DOHH2 (cell line): ENCODE measurements at regions not wholly inside any gene's neighbourhood (a gene's known extent, or its start where the extent isn't known, plus 50 kb on each side); places are given as distances from the start of the nearest gene placed in this dataset.

Experiments
- H3F3A ChIP-seq: fragments of 200-600 bp; sonication (generic), shearing (Covaris generic); 2 replicates; pipeline ENCODE4 v1.6.0; 2016; ENCODE audit warnings: antibody characterized with exemption, mild to moderate bottlenecking; ENCODE audit not compliant: control insufficient read depth, insufficient read depth
- H3K27ac ChIP-seq: fragments of 200-600 bp; sonication (generic); 2 replicates; pipeline ENCODE4 v1.5.1; 2014; ENCODE audit warnings: low read depth, mild to moderate bottlenecking, low read length, moderate library complexity
- H3K27me3 ChIP-seq: fragments of 200-600 bp; sonication (generic); 2 replicates; pipeline ENCODE4 v1.6.1; 2014; ENCODE audit warnings: mild to moderate bottlenecking, low read length, mixed read lengths; ENCODE audit not compliant: control insufficient read depth
- H3K36me3 ChIP-seq: fragments of 200-600 bp; sonication (generic); 2 replicates; pipeline ENCODE4 v1.6.1; 2014; ENCODE audit warnings: mild to moderate bottlenecking, low read length, moderate library complexity, mixed read lengths; ENCODE audit not compliant: control insufficient read depth
- H3K4me1 ChIP-seq: fragments of 200-600 bp; sonication (generic); 2 replicates; pipeline ENCODE4 v1.6.1; 2014; ENCODE audit warnings: mild to moderate bottlenecking, low read length, mixed read lengths; ENCODE audit not compliant: control insufficient read depth
- H3K4me2 ChIP-seq: fragments of 200-600 bp; sonication (generic); 2 replicates; pipeline ENCODE4 v1.6.0; 2014; ENCODE audit warnings: mild to moderate bottlenecking, low read length, moderate library complexity
- H3K4me3 ChIP-seq: fragments of 200-600 bp; sonication (generic); 2 replicates; pipeline ENCODE4 v1.5.1; 2014; ENCODE audit warnings: mild to moderate bottlenecking, low read length, mixed read lengths
- H3K79me2 ChIP-seq: fragments of 200-600 bp; sonication (generic); 2 replicates; pipeline ENCODE4 v1.6.1; 2014; ENCODE audit warnings: mild to moderate bottlenecking, low read length, mixed read lengths; ENCODE audit not compliant: control insufficient read depth
- H3K9me2 ChIP-seq: fragments of 200-600 bp; sonication (generic); replicated peaks from 2 replicates; pipeline ENCODE4 v1.6.1; 2014; ENCODE audit warnings: mild to moderate bottlenecking, low read length, mixed read lengths; ENCODE audit not compliant: control insufficient read depth
- H3K9me3 ChIP-seq: fragments of 200-600 bp; sonication (generic); 2 replicates; pipeline ENCODE4 v1.6.1; 2014; ENCODE audit warnings: antibody characterized with exemption, low read length, mixed read lengths; ENCODE audit not compliant: control insufficient read depth, insufficient read depth
- H4K20me1 ChIP-seq: fragments of 200-600 bp; sonication (generic); 2 replicates; pipeline ENCODE4 v1.6.0; 2014; ENCODE audit warnings: low read depth, mild to moderate bottlenecking, antibody characterized with exemption, low read length, moderate library complexity; ENCODE audit not compliant: control insufficient read depth, insufficient read depth
- EZH2phosphoT487 ChIP-seq: fragments of 200-600 bp; sonication (generic); IDR thresholded peaks from 2 replicates; pipeline ENCODE4 v1.6.1; 2017; ENCODE audit warnings: borderline replicate concordance, mild to moderate bottlenecking, antibody characterized with exemption, low read length, moderate library complexity, mixed read lengths
- TF ChIP-seq, protein P1 (sequence below): fragments of 200-600 bp; sonication (generic); IDR thresholded peaks from one replicate; pipeline ENCODE4 v1.5.1; 2014; ENCODE audit warnings: antibody characterized with exemption, mild to moderate bottlenecking, low read depth, low read length; ENCODE audit not compliant: poor library complexity, severe bottlenecking

DNA sequence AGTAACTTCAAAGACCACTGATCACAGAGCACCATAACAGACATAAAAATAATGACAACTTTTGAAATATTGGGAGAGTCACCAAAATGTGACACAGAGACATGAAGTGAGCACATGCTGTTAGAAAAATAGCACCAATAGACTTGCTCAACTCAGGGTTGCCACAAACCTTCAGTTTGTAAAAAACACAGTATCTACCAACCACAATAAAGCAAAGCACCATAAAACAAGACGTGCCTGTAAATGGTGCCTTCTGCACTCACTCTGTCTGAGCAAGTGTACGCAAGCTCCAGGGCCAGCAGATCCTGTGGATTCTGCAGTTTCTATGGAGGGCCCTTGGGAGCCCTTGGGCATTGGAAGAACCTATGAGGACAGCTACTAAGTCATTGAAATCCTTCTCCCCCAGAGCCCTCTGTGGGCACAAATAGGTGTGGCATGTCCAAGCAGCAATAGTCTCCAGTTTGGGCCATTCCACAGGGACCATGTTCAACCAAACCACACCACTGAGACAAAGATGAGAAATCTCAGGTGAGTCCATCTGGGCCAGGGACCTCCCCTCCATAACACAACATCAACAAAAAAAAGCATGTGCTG is 116.9 kb upstream of the RAB4A start:
- Histone ChIP-seq H3K4me2 (no peak overlapping the region), H3F3A (no peaks in the 10 kb centered on the region), H4K20me1 (no peaks in the 10 kb centered on the region), H3K4me1 (peaks cover 9% of the 10 kb centered on the region), H3K9me3 (no peaks in the 10 kb centered on the region), H3K27me3 (no peaks in the 10 kb centered on the region), H3K9me2 (no peaks in the 10 kb centered on the region), H3K27ac (no peak overlapping the region), H3K36me3 (no peaks in the 10 kb centered on the region), H3K79me2 (no peaks in the 10 kb centered on the region), H3K4me3 (no peak overlapping the region)
- TF ChIP-seq EZH2phosphoT487, result no peak
- TF ChIP-seq, protein P1, sequence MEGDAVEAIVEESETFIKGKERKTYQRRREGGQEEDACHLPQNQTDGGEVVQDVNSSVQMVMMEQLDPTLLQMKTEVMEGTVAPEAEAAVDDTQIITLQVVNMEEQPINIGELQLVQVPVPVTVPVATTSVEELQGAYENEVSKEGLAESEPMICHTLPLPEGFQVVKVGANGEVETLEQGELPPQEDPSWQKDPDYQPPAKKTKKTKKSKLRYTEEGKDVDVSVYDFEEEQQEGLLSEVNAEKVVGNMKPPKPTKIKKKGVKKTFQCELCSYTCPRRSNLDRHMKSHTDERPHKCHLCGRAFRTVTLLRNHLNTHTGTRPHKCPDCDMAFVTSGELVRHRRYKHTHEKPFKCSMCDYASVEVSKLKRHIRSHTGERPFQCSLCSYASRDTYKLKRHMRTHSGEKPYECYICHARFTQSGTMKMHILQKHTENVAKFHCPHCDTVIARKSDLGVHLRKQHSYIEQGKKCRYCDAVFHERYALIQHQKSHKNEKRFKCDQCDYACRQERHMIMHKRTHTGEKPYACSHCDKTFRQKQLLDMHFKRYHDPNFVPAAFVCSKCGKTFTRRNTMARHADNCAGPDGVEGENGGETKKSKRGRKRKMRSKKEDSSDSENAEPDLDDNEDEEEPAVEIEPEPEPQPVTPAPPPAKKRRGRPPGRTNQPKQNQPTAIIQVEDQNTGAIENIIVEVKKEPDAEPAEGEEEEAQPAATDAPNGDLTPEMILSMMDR, result no peak

DNA sequence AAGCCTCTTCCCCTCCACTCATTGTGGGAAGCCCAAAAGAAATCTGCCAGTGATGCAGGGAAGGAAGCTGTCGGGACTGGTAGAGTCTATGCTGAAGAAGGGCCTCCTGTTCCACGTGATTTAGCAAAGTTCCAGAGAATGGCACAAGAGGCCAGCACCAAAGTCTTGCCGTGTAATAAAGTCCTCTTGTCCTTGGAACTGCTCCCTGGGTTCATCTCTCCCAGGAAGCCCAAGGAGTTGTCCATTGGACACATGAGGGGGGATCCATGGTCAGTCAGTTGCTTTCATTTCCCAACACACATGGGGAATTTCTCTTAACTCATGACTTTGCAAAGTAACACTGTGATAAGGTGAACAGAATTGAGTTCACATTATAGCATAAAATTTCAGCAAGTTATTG is 116.1 kb upstream of the RAB4A start:
- Histone ChIP-seq H3K27me3 (no peaks in the 10 kb centered on the region), H3K9me3 (no peaks in the 10 kb centered on the region), H3F3A (no peaks in the 10 kb centered on the region), H3K79me2 (no peaks in the 10 kb centered on the region), H3K4me3 (no peak overlapping the region), H3K4me1 (peaks cover 9% of the 10 kb centered on the region), H3K36me3 (no peaks in the 10 kb centered on the region), H4K20me1 (no peaks in the 10 kb centered on the region), H3K27ac (no peak overlapping the region), H3K9me2 (no peaks in the 10 kb centered on the region), H3K4me2 (no peak overlapping the region)
- TF ChIP-seq, protein P1, result no peak
- TF ChIP-seq EZH2phosphoT487, result no peak

DNA sequence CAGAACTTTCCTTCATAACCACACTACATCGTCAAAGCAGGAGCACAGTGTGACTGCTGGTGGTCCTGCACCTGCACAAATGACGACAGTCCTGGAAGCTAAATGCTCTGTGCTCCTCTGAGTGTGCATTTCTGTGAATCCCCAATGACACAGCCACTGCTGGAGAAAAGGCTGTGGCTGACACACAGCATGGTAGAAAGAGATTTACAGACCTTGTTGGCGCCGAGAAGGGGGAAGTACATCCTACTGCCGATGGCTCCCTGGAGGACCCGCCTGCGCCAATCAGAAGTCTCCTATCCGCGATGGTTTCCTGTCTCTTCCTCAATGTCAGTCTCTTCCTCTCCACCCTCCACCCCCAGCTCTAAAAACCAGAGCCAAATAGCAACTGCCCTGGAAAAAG is 115.4 kb upstream of the RAB4A start:
- H3K9me3 ChIP-seq, result no peaks in the 10 kb centered on the region
- no peak overlapping the region for H3K27ac ChIP-seq
- peak overlapping the region; percentile 43 for H3K4me3 ChIP-seq
- peaks cover 9% of the 10 kb centered on the region for H3K4me1 ChIP-seq
- TF ChIP-seq EZH2phosphoT487, result no peak
- TF ChIP-seq, protein P1, result no peak
- H3K9me2 ChIP-seq, result no peaks in the 10 kb centered on the region
- H4K20me1 ChIP-seq, result no peaks in the 10 kb centered on the region
- H3K79me2 ChIP-seq, result no peaks in the 10 kb centered on the region
- no peaks in the 10 kb centered on the region for H3K27me3 ChIP-seq
- H3K4me2 ChIP-seq, result peak overlapping the region; percentile 48
- H3K36me3 ChIP-seq, result no peaks in the 10 kb centered on the region
- H3F3A ChIP-seq, result no peaks in the 10 kb centered on the region

DNA sequence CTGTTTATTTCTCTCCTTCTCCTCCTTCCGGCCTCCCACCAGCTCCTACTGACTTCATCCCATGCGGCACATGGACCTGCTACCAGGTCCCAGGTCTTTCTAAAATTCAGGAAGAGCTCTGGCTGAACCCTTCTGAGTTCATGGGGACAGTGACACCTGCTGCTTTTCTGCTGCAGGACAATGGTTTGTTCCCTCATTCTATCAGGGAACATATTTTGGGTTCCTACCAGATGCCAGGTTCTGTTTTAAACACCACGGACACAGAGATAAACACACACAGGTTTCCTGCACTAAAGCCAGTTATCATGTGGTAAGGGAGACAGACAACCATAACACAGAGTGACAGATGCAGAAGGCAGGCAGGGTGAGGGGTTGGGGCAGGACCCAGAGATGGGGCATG is 114.0 kb upstream of the RAB4A start:
- H3K27me3 ChIP-seq, result no peaks in the 10 kb centered on the region
- peaks cover 9% of the 10 kb centered on the region for H3K4me1 ChIP-seq
- H3K27ac ChIP-seq, result no peak overlapping the region
- no peaks in the 10 kb centered on the region for H4K20me1 ChIP-seq
- H3F3A ChIP-seq, result no peaks in the 10 kb centered on the region
- no peaks in the 10 kb centered on the region for H3K79me2 ChIP-seq
- no peaks in the 10 kb centered on the region for H3K9me3 ChIP-seq
- H3K4me2 ChIP-seq, result no peak overlapping the region
- TF ChIP-seq EZH2phosphoT487, result no peak
- TF ChIP-seq, protein P1, result no peak
- no peaks in the 10 kb centered on the region for H3K36me3 ChIP-seq
- H3K4me3 ChIP-seq, result no peak overlapping the region
- H3K9me2 ChIP-seq, result no peaks in the 10 kb centered on the region
